ENCODE measurements at regions not wholly inside any gene's neighbourhood (a gene's known extent, or its start where the extent isn't known, plus 50 kb on each side); places are given as distances from the start of the nearest gene placed in this dataset.

- TF ChIP-seq CHD7 (IDR thresholded peaks at IDR 0.05; ENCODE audit: insufficient replicate concordance, low read length) (no peak), POU5F1 (IDR thresholded peaks at IDR 0.05; ENCODE audit: low read depth, low read length) (no peak), E2F6 (IDR thresholded peaks at IDR 0.05) (no peak), EP300 (IDR thresholded peaks at IDR 0.05; ENCODE audit: borderline replicate concordance in 1 of 2, low read depth in 2 of 2, low read length in 2 of 2) (no peak), YY1 (IDR thresholded peaks at IDR 0.05; ENCODE audit: low read depth, low read length) (no peak), BRCA1 (IDR thresholded peaks at IDR 0.05; ENCODE audit: low read depth, low read length) (no peak), ATF2 (IDR thresholded peaks at IDR 0.05; ENCODE audit: low read length) (no peak), POLR2A (IDR thresholded peaks at IDR 0.05; ENCODE audit: control extremely low read depth in 1 of 2, low read depth in 2 of 2, low read length in 2 of 2) (no peak), TAF1 (IDR thresholded peaks at IDR 0.05; ENCODE audit: low read depth, low read length) (no peak), CREB1 (IDR thresholded peaks at IDR 0.05) (no peak), PHF8 (conservative IDR thresholded peaks at IDR 0.05; ENCODE audit: low read depth, low read length) (no peak)
Measured at GRCh38 chr2:6113786-6114185, 421.6 kb downstream of the SOX11 start (continued).

All from H1 (cell line).